ENCODE measurements at regions not wholly inside any gene's neighbourhood (a gene's known extent, or its start where the extent isn't known, plus 50 kb on each side); places are given as distances from the start of the nearest gene placed in this dataset.
"Not testable (repeated sequence)": the region's sequence is repeated elsewhere in the genome, so short reads cannot be mapped to it uniquely, and the experiment has no call there.

DNA sequence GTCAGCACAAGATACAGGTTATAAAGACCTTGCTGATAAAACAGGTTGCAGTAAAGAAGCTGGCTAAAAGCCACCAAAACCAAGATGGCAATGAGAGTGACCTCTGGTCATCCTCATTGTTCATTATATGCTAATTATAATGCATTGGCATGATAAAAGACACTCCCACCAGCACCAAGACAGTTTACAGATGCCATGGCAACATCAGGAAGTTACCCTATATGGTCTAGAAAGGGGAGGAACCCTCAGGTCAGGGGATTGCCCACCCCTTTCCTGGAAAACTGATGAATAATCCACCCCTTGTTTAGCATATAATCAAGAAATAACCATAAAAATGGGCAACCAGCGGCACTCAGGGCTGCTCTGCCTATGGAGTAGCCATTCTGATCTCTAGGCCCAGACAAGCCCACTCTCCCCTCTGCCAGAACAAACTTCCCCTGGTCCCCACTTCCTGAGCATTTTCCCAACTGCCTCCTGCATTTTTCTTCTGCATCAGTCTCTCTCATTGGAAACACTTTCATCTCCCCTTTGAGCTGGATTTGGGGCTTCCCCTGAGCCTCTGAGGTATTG, 215.3 kb upstream of the SDK2 start:
- TF ChIP-seq POLR2A (IDR thresholded peaks at IDR 0.05), result not testable (repeated sequence)
- TF ChIP-seq, protein P1, sequence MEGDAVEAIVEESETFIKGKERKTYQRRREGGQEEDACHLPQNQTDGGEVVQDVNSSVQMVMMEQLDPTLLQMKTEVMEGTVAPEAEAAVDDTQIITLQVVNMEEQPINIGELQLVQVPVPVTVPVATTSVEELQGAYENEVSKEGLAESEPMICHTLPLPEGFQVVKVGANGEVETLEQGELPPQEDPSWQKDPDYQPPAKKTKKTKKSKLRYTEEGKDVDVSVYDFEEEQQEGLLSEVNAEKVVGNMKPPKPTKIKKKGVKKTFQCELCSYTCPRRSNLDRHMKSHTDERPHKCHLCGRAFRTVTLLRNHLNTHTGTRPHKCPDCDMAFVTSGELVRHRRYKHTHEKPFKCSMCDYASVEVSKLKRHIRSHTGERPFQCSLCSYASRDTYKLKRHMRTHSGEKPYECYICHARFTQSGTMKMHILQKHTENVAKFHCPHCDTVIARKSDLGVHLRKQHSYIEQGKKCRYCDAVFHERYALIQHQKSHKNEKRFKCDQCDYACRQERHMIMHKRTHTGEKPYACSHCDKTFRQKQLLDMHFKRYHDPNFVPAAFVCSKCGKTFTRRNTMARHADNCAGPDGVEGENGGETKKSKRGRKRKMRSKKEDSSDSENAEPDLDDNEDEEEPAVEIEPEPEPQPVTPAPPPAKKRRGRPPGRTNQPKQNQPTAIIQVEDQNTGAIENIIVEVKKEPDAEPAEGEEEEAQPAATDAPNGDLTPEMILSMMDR (IDR thresholded peaks at IDR 0.05), result not testable (repeated sequence)
